Neuron (in vitro differentiated cells): ENCODE measurements at regions not wholly inside any gene's neighbourhood (a gene's known extent, or its start where the extent isn't known, plus 50 kb on each side); places are given as distances from the start of the nearest gene placed in this dataset.
"Not testable (repeated sequence)": the region's sequence is repeated elsewhere in the genome, so short reads cannot be mapped to it uniquely, and the experiment has no call there.

ENCODE experiments used
- H2AFZ ChIP-seq: one replicate; pipeline ENCODE4 v1.6.1; 2013; ENCODE audit warnings: low read depth, mild to moderate bottlenecking, inconsistent platforms, low read length, moderate library complexity
- H3K27me3 ChIP-seq: one replicate; pipeline ENCODE4 v1.6.1; 2013; ENCODE audit warnings: low read length; ENCODE audit not compliant: insufficient read depth
- H3K36me3 ChIP-seq: one replicate; pipeline ENCODE4 v1.6.1; 2013; ENCODE audit warnings: low read length; ENCODE audit not compliant: insufficient read depth
- H3K4me1 ChIP-seq: one replicate; pipeline ENCODE4 v1.6.1; 2013; ENCODE audit warnings: low read length; ENCODE audit not compliant: insufficient read depth
- H3K4me3 ChIP-seq: 2 replicates; pipeline ENCODE4 v1.5.1; 2013; ENCODE audit warnings: mild to moderate bottlenecking, low read length, moderate library complexity
- H3K9me3 ChIP-seq: one replicate; pipeline ENCODE4 v1.6.1; 2013; ENCODE audit warnings: low read length

DNA sequence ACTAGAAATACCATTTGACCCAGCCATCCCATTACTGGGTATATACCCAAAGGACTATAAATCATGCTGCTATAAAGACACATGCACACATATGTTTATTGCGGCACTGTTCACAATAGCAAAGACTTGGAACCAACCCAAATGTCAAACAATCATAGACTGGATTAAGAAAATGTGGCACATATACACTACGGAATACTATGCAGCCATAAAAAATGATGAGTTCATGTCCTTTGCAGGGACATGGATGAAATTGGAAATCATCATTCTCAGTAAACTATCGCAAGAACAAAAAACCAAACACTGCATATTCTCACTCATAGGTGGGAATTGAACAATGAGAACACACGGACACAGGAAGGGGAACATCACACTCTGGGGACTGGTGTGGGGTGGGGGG is 220.4 kb downstream of the ZNF608 start:
- H3K4me3 ChIP-seq, H3K9me3 ChIP-seq, H3K4me1 ChIP-seq, H2AFZ ChIP-seq, H3K36me3 ChIP-seq, H3K27me3 ChIP-seq: not testable (repeated sequence)

DNA sequence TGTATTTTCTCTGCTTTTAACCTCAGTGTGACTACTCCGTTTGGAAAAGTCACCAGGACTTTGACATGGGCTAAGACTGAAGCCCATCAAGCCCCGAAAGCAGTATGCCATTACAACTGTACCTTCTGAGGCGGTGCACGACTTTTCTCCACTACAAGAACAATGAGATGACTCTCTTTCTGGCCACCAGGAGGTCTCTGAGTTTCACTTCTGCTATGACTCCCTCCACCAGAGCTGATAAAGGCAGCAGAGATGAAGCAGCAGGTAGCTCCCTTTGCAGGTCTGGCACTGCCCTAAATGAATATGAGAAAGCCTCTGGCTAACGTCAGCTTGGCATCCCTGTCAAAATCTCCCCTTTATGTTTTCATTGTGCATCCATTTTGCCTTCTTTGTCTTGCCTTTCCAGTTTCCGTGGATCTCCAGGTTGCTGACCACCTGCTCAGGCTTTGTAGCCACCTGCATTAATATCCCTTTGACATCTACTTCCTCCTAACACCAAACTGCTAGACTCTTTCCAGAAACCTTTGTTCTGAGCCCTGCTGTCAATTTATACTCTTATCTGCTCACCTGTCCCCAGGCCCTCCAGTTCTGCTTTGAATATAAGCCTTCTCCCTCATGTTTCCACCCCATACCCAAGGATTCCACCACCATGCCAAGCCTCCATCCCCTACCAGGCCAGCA is 221.7 kb downstream of the ZNF608 start:
- no peak overlapping the region for H2AFZ ChIP-seq
- peaks cover 4% of the 10 kb centered on the region for H3K4me1 ChIP-seq
- no peak overlapping the region for H3K4me3 ChIP-seq
- peaks cover 3% of the 10 kb centered on the region for H3K9me3 ChIP-seq
- H3K36me3 ChIP-seq, result no peaks in the 10 kb centered on the region
- no peaks in the 10 kb centered on the region for H3K27me3 ChIP-seq

GRCh38 chr5:124523897-124524296 is 222.5 kb downstream of the ZNF608 start:
- Histone ChIP-seq H3K4me1 (peaks cover 4% of the 10 kb centered on the region), H3K36me3 (no peaks in the 10 kb centered on the region), H2AFZ (no peak overlapping the region), H3K4me3 (no peak overlapping the region), H3K9me3 (peaks cover 3% of the 10 kb centered on the region), H3K27me3 (no peaks in the 10 kb centered on the region)

DNA sequence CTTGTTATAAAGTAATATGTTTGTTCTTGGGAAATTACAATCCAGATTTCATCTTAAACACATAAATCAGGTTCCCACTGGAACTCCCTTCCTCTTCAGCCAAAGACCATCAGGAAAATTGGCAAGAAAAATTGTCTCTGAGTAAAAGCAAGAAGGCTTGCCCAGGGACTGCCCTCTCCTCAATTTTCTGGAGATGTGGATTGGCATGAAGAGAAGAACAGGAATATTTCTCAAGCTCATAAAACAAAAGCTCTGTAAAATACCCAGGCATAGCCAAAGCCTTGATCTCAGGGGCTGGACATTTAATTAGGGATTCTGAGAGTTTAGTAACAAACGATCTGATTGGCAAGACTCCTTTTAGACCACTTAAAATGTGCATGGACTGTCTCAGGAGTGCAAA is 223.4 kb downstream of the ZNF608 start:
- no peak overlapping the region for H3K4me3 ChIP-seq
- no peak overlapping the region for H2AFZ ChIP-seq
- H3K36me3 ChIP-seq, result no peaks in the 10 kb centered on the region
- H3K27me3 ChIP-seq, result no peaks in the 10 kb centered on the region
- peaks cover 4% of the 10 kb centered on the region for H3K4me1 ChIP-seq
- peaks cover 3% of the 10 kb centered on the region for H3K9me3 ChIP-seq

- Histone ChIP-seq H3K4me3 (no peak overlapping the region), H3K4me1 (no peaks in the 10 kb centered on the region), H3K9me3 (peaks cover 3% of the 10 kb centered on the region), H3K27me3 (no peaks in the 10 kb centered on the region), H2AFZ (no peak overlapping the region), H3K36me3 (no peaks in the 10 kb centered on the region)
These were observed 224.8 kb downstream of the ZNF608 start for GRCh38 chr5:124521461-124522230.

DNA sequence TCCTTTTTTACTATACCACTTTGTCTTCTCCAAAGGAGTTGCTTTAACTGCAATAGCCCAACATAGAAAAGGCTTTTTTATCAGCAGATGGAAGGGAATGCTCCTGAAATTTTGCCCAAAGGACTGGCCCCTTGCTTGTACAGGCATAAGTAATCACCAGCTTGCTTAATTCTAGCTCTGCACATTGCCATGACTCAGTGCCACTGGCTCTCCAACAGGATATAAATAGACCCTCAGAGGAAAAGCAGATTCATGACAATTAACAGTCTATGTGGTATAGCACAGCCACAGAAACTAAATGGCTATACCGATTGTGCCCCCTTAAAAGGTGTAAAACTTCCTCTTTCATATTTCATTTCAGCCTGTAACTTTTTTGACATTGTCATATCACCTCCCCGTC is 227.0 kb downstream of the ZNF608 start:
- Histone ChIP-seq H3K27me3 (no peaks in the 10 kb centered on the region), H2AFZ (no peak overlapping the region), H3K4me3 (no peak overlapping the region)

DNA sequence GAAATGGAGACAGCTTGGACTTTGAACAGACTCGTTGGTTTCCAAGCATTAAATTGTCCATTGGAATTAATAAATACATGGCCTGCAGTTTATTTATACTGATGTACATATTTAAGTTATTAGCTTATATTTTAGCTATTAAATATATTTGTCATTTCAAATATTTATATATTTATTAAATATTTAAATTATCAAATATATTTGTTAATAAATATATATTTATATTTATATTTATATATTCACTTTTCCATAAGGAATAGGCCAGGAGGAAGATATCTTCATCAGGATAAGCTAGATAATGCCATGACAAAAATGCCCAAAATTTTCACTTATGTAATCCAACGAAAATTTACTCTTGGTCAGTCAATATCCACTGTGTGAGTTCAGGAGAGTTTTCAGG is 229.9 kb downstream of the ZNF608 start:
- H3K27me3 ChIP-seq, result no peaks in the 10 kb centered on the region
- H3K4me1 ChIP-seq, result peaks cover 25% of the 10 kb centered on the region

More for the DNA sequence above, 227.0 kb downstream of the ZNF608 start:
- Histone ChIP-seq H3K4me1 (peaks cover 16% of the 10 kb centered on the region), H3K36me3 (no peaks in the 10 kb centered on the region), H3K9me3 (peaks cover 3% of the 10 kb centered on the region)

GRCh38 chr5:124515497-124516245 is 230.8 kb downstream of the ZNF608 start:
- Histone ChIP-seq H3K36me3 (no peaks in the 10 kb centered on the region), H3K9me3 (no peaks in the 10 kb centered on the region), H2AFZ (no peak overlapping the region), H3K4me3 (no peak overlapping the region), H3K27me3 (no peaks in the 10 kb centered on the region), H3K4me1 (peaks cover 25% of the 10 kb centered on the region)

More for the DNA sequence above, 229.9 kb downstream of the ZNF608 start:
- Histone ChIP-seq H3K36me3 (no peaks in the 10 kb centered on the region), H3K9me3 (peaks cover 3% of the 10 kb centered on the region), H2AFZ (no peak overlapping the region), H3K4me3 (no peak overlapping the region)

GRCh38 chr5:124514956-124515355 is 231.5 kb downstream of the ZNF608 start:
- Histone ChIP-seq H3K9me3 (no peaks in the 10 kb centered on the region), H3K4me3 (no peak overlapping the region), H2AFZ (no peak overlapping the region), H3K4me1 (peaks cover 25% of the 10 kb centered on the region), H3K36me3 (no peaks in the 10 kb centered on the region), H3K27me3 (no peaks in the 10 kb centered on the region)

DNA sequence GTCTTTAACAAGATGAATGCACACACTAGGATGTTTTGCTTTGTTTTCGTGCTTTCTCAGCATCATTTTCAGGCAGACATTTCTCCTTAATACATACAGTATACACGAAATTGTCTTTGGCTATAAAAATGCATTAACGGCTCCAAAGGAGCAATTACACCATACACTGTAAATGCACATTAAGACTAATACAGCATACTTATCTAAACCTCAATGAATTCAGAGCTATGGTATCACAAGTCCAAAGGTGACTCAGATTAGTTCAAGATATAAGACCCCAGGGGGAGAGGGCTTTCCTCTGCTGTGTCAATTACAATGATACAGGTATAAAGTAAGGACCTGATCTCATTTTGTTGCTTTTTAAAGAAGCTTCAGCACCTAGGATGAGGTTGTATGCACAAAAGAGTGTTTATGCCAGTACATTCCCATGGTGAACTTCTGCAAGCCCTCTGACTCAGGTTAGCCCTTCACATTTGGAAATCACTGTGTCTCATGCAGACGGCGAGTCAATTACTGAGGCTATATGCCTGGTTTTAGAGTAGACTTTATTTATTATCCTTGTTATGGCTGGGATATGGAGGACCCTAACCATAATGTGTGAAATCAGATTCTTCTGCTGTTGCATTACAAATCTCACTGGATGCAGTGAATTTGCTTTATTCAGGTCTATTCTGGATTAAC is 233.3 kb downstream of the ZNF608 start:
- Histone ChIP-seq H3K27me3 (no peaks in the 10 kb centered on the region), H3K4me3 (no peak overlapping the region), H3K4me1 (peaks cover 25% of the 10 kb centered on the region), H3K36me3 (no peaks in the 10 kb centered on the region), H2AFZ (no peak overlapping the region), H3K9me3 (no peaks in the 10 kb centered on the region)

DNA sequence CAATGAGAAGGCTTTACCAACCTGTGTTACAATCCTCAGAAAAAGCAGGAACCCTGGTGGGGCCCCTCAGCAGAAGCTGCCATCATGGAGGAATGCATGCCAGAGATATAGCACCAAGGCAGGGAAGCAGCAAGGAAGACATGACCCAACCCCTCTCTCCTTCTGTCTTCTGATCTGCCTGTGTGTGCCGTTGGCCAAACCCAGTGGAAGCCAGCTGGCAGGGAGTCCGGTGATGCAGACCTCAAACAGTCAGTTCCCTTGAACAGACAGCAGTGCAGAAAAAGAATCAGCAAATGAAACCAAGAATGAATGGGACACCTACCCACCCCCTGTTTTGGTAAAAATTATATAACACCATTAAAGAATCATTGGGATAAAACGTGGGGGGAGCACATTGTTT is 234.2 kb downstream of the ZNF608 start:
- Histone ChIP-seq H3K9me3 (no peaks in the 10 kb centered on the region), H2AFZ (no peak overlapping the region), H3K27me3 (no peaks in the 10 kb centered on the region), H3K36me3 (no peaks in the 10 kb centered on the region), H3K4me1 (peaks cover 25% of the 10 kb centered on the region), H3K4me3 (no peak overlapping the region)

GRCh38 chr5:124511791-124512190 is 234.6 kb downstream of the ZNF608 start:
- no peaks in the 10 kb centered on the region for H3K27me3 ChIP-seq
- H3K9me3 ChIP-seq, result no peaks in the 10 kb centered on the region
- H3K4me1 ChIP-seq, result peaks cover 25% of the 10 kb centered on the region
- H3K36me3 ChIP-seq, result no peaks in the 10 kb centered on the region
- H3K4me3 ChIP-seq, result no peak overlapping the region
- no peak overlapping the region for H2AFZ ChIP-seq

DNA sequence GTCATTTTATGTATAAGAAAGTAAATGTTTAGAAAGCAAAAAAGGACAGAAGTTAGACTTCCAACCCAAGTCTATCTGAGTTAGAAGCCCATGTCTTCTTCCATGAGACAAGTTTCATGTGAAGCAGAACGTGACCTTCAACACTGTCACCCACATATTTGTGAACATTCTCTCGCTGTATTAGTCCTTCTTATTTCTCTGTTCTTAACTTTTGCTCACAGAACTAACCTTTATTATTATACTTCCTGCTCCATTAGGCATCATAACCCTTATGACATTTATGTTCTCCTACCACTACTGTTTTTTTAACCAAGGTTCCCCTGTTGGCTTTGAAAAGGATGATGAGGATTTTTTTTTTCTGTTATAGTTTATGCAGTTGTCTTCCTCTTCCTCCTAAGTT is 238.8 kb downstream of the ZNF608 start:
- no peaks in the 10 kb centered on the region for H3K27me3 ChIP-seq
- H3K9me3 ChIP-seq, result no peaks in the 10 kb centered on the region
- no peaks in the 10 kb centered on the region for H3K36me3 ChIP-seq
- no peak overlapping the region for H3K4me3 ChIP-seq
- H3K4me1 ChIP-seq, result peaks cover 35% of the 10 kb centered on the region
- no peak overlapping the region for H2AFZ ChIP-seq
